HCT116 (cell line): ENCODE measurements at regions not wholly inside any gene's neighbourhood (a gene's known extent, or its start where the extent isn't known, plus 50 kb on each side); places are given as distances from the start of the nearest gene placed in this dataset.

Experiments
- ATF3 ChIP-seq: IDR thresholded peaks from 2 replicates; pipeline ENCODE4 v1.6.1; 2012
- CEBPB ChIP-seq: IDR thresholded peaks from 2 replicates; pipeline ENCODE4 v1.6.1; 2012; ENCODE audit warnings: low read depth
- EGR1 ChIP-seq: IDR thresholded peaks from 2 replicates; pipeline ENCODE4 v1.6.1; 2012; ENCODE audit warnings: low read depth
- EZH2 ChIP-seq: fragments of 200-600 bp; sonication (generic); IDR thresholded peaks from 2 replicates; pipeline ENCODE4 v1.6.1; 2017; ENCODE audit warnings: antibody characterized with exemption, mixed run types
- EZH2phosphoT487 ChIP-seq: fragments of 200-600 bp; IDR thresholded peaks from 2 replicates; pipeline ENCODE4 v1.6.1; 2018; ENCODE audit warnings: antibody characterized with exemption, borderline replicate concordance
- POLR2A ChIP-seq: IDR thresholded peaks from 2 replicates; pipeline ENCODE4 v1.7.0; 2011; ENCODE audit warnings: borderline replicate concordance; ENCODE audit not compliant: insufficient read depth, insufficient read length; ENCODE audit errors: extremely low read depth
- POLR2AphosphoS5 ChIP-seq: IDR thresholded peaks from 2 replicates; pipeline ENCODE4 v1.6.1; 2011; ENCODE audit warnings: mild to moderate bottlenecking, low read depth, low read length, moderate library complexity
- RAD21 ChIP-seq: IDR thresholded peaks from 2 replicates; pipeline ENCODE4 v1.6.1; 2012; ENCODE audit warnings: low read depth, mild to moderate bottlenecking
- YY1 ChIP-seq: IDR thresholded peaks from 2 replicates; pipeline ENCODE4 v1.6.1; 2011; ENCODE audit warnings: low read length, low read depth, moderate library complexity, mild to moderate bottlenecking; ENCODE audit not compliant: insufficient replicate concordance; ENCODE audit errors: extremely low read depth
- ZFX ChIP-seq: fragments of 450-650 bp; IDR thresholded peaks from 2 replicates; pipeline ENCODE4 v1.6.1; 2017
- ZNF274 ChIP-seq: fragments of 200-500 bp; sonication (Bioruptor generic); IDR thresholded peaks from 2 replicates; pipeline ENCODE4 v1.6.1; 2014; ENCODE audit warnings: mild to moderate bottlenecking, low read depth, low read length, inconsistent platforms
- TF ChIP-seq, protein P1 (sequence below), 3 experiments: fragments of 200-600 bp in 1 of 3; sonication (generic) in 1 of 3; IDR thresholded peaks in 2 of 3; conservative IDR thresholded peaks in 1 of 3; 2 replicates each; pipeline ENCODE4 v1.5.1; 2012 to 2017; ENCODE audit warnings: low read depth in 2 of 3, low read length in 2 of 3, antibody characterized with exemption in 1 of 3, borderline replicate concordance in 1 of 3, control low read depth in 1 of 3, mild to moderate bottlenecking in 1 of 3, mixed read lengths in 1 of 3, mixed run types in 1 of 3, moderate library complexity in 1 of 3; ENCODE audit not compliant: insufficient read depth in 1 of 3
- TF ChIP-seq, protein P2 (sequence below): IDR thresholded peaks from 2 replicates; pipeline ENCODE4 v1.6.1; 2012; ENCODE audit warnings: low read depth

GRCh38 chr9:105118636-105119035 lies 125.8 kb upstream of the SLC44A1 start:
- no peak for TF ChIP-seq ZNF274
- no peak for TF ChIP-seq POLR2A
- TF ChIP-seq, protein P1, sequence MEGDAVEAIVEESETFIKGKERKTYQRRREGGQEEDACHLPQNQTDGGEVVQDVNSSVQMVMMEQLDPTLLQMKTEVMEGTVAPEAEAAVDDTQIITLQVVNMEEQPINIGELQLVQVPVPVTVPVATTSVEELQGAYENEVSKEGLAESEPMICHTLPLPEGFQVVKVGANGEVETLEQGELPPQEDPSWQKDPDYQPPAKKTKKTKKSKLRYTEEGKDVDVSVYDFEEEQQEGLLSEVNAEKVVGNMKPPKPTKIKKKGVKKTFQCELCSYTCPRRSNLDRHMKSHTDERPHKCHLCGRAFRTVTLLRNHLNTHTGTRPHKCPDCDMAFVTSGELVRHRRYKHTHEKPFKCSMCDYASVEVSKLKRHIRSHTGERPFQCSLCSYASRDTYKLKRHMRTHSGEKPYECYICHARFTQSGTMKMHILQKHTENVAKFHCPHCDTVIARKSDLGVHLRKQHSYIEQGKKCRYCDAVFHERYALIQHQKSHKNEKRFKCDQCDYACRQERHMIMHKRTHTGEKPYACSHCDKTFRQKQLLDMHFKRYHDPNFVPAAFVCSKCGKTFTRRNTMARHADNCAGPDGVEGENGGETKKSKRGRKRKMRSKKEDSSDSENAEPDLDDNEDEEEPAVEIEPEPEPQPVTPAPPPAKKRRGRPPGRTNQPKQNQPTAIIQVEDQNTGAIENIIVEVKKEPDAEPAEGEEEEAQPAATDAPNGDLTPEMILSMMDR (IDR thresholded peaks at IDR 0.05 in 2 of 3, conservative IDR thresholded peaks at IDR 0.05 in 1 of 3; ENCODE audit: borderline replicate concordance in 1 of 3, insufficient read depth in 1 of 3, low read depth in 2 of 3, low read length in 2 of 3), result no peak
- TF ChIP-seq ATF3, result no peak
- no peak for TF ChIP-seq EZH2
- TF ChIP-seq RAD21, result no peak
- TF ChIP-seq EZH2phosphoT487, result no peak
- no peak for TF ChIP-seq EGR1
- no peak for TF ChIP-seq CEBPB
- TF ChIP-seq POLR2AphosphoS5, result no peak
- no peak for TF ChIP-seq ZFX
- TF ChIP-seq, protein P2, sequence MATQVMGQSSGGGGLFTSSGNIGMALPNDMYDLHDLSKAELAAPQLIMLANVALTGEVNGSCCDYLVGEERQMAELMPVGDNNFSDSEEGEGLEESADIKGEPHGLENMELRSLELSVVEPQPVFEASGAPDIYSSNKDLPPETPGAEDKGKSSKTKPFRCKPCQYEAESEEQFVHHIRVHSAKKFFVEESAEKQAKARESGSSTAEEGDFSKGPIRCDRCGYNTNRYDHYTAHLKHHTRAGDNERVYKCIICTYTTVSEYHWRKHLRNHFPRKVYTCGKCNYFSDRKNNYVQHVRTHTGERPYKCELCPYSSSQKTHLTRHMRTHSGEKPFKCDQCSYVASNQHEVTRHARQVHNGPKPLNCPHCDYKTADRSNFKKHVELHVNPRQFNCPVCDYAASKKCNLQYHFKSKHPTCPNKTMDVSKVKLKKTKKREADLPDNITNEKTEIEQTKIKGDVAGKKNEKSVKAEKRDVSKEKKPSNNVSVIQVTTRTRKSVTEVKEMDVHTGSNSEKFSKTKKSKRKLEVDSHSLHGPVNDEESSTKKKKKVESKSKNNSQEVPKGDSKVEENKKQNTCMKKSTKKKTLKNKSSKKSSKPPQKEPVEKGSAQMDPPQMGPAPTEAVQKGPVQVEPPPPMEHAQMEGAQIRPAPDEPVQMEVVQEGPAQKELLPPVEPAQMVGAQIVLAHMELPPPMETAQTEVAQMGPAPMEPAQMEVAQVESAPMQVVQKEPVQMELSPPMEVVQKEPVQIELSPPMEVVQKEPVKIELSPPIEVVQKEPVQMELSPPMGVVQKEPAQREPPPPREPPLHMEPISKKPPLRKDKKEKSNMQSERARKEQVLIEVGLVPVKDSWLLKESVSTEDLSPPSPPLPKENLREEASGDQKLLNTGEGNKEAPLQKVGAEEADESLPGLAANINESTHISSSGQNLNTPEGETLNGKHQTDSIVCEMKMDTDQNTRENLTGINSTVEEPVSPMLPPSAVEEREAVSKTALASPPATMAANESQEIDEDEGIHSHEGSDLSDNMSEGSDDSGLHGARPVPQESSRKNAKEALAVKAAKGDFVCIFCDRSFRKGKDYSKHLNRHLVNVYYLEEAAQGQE, result no peak
- no peak for TF ChIP-seq YY1
